Prostate gland (tissue), 2 donors: ENCODE measurements at regions not wholly inside any gene's neighbourhood (a gene's known extent, or its start where the extent isn't known, plus 50 kb on each side); places are given as distances from the start of the nearest gene placed in this dataset.

Experiments used
- CTCF ChIP-seq, 4 experiments: fragments of 200-600 bp in 2 of 4; fragments of 450-650 bp in 2 of 4; sonication (generic) in 2 of 4; IDR thresholded peaks; 1 replicate in 3 of 4; 2 replicates in 1 of 4; pipeline ENCODE4 v1.5.1; 2016 to 2019; ENCODE audit warnings: antibody characterized with exemption in 4 of 4, mild to moderate bottlenecking in 2 of 4, moderate library complexity in 2 of 4
- POLR2AphosphoS5 ChIP-seq: sonication (generic); formaldehyde crosslinking; IDR thresholded peaks from one replicate; pipeline ENCODE4 v1.6.1; 2017; ENCODE audit warnings: antibody characterized with exemption

GRCh38 chr6:120553353-120553752 lies 780.9 kb downstream of the TBC1D32 start:
- TF ChIP-seq CTCF (IDR thresholded peaks at IDR 0.05) (no peak), POLR2AphosphoS5 (no peak)
